ENCODE measurements at regions not wholly inside any gene's neighbourhood (a gene's known extent, or its start where the extent isn't known, plus 50 kb on each side); places are given as distances from the start of the nearest gene placed in this dataset.

GRCh38 chr10:57468894-57469432, 798.7 kb downstream of the IPMK start:
- no peak overlapping the region for H3K4me3 ChIP-seq (ENCODE audit: low read depth, low read length)
- no peak for TF ChIP-seq CTCF (IDR thresholded peaks at IDR 0.05; ENCODE audit: low read depth, low read length, missing control alignments)
- DNase-seq (ENCODE audit: low read depth) = no peak

DNA sequence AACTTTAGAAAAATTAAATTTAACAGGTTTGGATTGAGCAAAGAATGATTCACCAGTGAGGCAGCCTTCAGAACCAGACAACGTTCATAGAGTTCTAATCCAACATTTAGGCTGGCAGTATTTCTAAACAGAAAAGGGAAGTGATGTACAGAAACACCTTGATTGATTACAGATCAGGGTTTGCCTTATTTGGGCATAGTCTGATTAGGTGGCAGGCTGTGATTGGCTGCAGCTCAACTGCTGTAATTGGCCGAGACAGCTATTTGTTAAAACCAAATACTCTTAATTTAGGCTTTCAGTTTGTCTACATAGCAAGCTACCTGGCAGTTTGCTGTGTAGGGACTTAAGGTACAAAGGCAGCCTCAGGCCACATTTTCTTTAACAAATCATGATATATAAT, 802.5 kb downstream of the IPMK start:
- TF ChIP-seq CTCF (IDR thresholded peaks at IDR 0.05; ENCODE audit: low read depth, low read length, missing control alignments) = no peak
- H3K4me3 ChIP-seq (ENCODE audit: low read depth, low read length) = no peak overlapping the region
- no peak for DNase-seq (ENCODE audit: low read depth)

GRCh38 chr10:57460540-57460939, 807.2 kb downstream of the IPMK start:
- TF ChIP-seq CTCF (IDR thresholded peaks at IDR 0.05; ENCODE audit: low read depth, low read length, missing control alignments) = no peak
- no peak overlapping the region for H3K4me3 ChIP-seq (ENCODE audit: low read depth, low read length)
- no peak for DNase-seq (ENCODE audit: low read depth)

DNA sequence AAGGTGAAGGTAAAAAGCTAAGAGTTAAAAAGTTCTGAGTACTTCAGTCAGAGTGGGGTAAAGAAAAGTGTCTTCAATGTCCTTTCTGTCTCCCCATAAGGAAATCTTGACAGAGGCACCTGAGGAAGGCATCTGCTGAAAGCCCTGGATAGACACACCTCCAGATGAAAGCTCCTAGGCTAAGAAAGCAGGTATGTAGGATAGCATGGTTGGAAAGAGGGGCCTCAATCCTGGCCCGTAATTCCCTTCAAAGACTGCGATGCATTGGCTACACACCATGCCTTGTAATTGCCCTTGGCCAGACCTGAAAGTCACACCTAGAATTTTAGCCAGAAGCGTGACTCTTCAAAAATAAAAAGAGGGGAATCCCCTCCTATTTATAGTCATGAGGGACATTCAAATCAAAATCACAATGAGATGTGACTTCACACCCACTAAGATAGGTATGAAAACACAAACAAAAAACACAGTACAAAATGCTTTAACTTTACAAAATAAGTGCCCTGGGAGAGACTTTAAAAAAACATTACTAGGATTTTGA, 809.7 kb downstream of the IPMK start:
- H3K4me3 ChIP-seq (ENCODE audit: low read depth, low read length) = no peak overlapping the region
- DNase-seq (ENCODE audit: low read depth) = no peak
- no peak for TF ChIP-seq CTCF (IDR thresholded peaks at IDR 0.05; ENCODE audit: low read depth, low read length, missing control alignments)

DNA sequence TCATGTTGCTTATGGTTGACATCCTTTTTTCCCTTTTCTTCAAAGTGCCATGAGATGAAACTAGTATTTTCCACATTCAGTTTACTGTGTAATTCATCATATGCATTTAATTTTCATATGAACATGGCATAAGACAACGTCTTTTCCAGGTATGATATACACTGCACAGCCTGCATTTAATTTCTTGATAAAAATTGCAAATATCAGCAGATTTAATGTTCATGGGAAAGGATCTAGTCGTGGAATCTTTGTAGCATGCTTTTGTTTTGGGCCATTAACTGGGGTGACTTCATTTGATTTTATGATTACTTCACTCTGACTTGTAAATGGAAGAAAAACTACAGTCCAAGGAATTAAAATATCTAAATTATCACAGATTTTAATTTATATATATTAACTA, 837.3 kb downstream of the IPMK start:
- no peak for TF ChIP-seq CTCF (IDR thresholded peaks at IDR 0.05; ENCODE audit: low read depth, low read length, missing control alignments)
- no peak overlapping the region for H3K4me3 ChIP-seq (ENCODE audit: low read depth, low read length)
- DNase-seq (ENCODE audit: low read depth) = no peak

GRCh38 chr10:57420881-57421280, 846.8 kb downstream of the IPMK start:
- no peak for DNase-seq (ENCODE audit: low read depth)
- no peak for TF ChIP-seq CTCF (IDR thresholded peaks at IDR 0.05; ENCODE audit: low read depth, low read length, missing control alignments)
- no peak overlapping the region for H3K4me3 ChIP-seq (ENCODE audit: low read depth, low read length)

DNA sequence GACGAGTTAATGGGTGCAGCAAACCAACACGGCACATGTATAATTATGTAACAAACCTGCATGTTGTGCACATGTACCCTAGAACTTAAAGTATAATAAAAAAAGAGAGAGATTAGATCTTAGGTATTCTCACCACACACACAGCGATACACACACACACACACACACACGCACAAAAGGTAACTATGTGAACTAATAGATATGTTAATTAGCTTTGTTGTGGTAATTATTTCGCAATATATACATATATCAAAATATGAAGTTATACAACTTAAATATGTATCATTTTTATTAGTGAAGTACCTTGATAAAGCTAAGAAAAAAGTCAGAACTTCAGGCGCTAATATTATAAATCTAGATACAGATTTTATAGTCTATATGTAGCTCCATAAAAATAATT, 849.2 kb downstream of the IPMK start:
- no peak for DNase-seq (ENCODE audit: low read depth)
- TF ChIP-seq CTCF (IDR thresholded peaks at IDR 0.05; ENCODE audit: low read depth, low read length, missing control alignments) = no peak
- H3K4me3 ChIP-seq (ENCODE audit: low read depth, low read length) = no peak overlapping the region

All from GM12864 (cell line).